AG04449 (cell line): ENCODE measurements at regions not wholly inside any gene's neighbourhood (a gene's known extent, or its start where the extent isn't known, plus 50 kb on each side); places are given as distances from the start of the nearest gene placed in this dataset.
"Not testable (repeated sequence)": the region's sequence is repeated elsewhere in the genome, so short reads cannot be mapped to it uniquely, and the experiment has no call there.

Experiments used
- CTCF ChIA-PET: fragments of 350-600 bp; formaldehyde crosslinking; extraction: SDS; loops from one replicate; lab custom pipeline; 2021; ENCODE audit warnings: antibody characterized with exemption; lab: Yijun Ruan, JAX
- POLR2A ChIA-PET: fragments of 400-600, 350-600 bp; formaldehyde crosslinking; extraction: SDS; loops from one replicate; lab custom pipeline; 2020; ENCODE audit warnings: antibody characterized with exemption, inconsistent platforms; lab: Yijun Ruan, JAX
- DNase-seq: peaks from one replicate; pipeline ENCODE4 v3.0.0-alpha.2; 2010; ENCODE audit warnings: low read depth, low spot score
- H3K4me3 ChIP-seq: 2 replicates; pipeline ENCODE4 v1.5.1; 2011; ENCODE audit warnings: low read depth, mild to moderate bottlenecking, control low read depth, low read length
- TF ChIP-seq, protein P1 (sequence below): IDR thresholded peaks from one replicate; pipeline ENCODE4 v1.5.1; 2011; ENCODE audit warnings: mild to moderate bottlenecking, moderate library complexity, low read length, control low read depth, inconsistent platforms; ENCODE audit not compliant: insufficient read depth; ENCODE audit errors: missing control alignments

DNA sequence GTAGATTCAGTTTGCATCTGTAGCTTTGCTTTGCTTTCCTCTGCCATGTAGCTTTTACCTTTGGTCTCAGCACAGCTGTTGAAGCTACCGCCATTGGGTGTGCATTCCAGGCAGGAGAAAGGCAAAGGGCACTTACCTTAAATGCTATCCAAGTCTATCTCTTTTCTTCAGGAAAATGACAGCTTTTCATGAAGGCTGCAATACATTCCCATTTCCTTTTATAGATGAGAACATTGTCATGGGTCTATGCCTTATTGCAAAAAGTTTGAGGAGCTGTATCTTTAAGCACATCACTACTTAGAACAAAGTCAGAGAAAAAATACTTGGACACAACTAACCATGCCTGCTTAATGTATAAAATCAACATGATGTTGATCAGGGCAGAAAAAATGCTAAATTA lies 266.8 kb downstream of the DOK5 start:
- POLR2A ChIA-PET: no interaction called here
- TF ChIP-seq, protein P1, sequence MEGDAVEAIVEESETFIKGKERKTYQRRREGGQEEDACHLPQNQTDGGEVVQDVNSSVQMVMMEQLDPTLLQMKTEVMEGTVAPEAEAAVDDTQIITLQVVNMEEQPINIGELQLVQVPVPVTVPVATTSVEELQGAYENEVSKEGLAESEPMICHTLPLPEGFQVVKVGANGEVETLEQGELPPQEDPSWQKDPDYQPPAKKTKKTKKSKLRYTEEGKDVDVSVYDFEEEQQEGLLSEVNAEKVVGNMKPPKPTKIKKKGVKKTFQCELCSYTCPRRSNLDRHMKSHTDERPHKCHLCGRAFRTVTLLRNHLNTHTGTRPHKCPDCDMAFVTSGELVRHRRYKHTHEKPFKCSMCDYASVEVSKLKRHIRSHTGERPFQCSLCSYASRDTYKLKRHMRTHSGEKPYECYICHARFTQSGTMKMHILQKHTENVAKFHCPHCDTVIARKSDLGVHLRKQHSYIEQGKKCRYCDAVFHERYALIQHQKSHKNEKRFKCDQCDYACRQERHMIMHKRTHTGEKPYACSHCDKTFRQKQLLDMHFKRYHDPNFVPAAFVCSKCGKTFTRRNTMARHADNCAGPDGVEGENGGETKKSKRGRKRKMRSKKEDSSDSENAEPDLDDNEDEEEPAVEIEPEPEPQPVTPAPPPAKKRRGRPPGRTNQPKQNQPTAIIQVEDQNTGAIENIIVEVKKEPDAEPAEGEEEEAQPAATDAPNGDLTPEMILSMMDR: no peak
- H3K4me3 ChIP-seq: no peak overlapping the region
- DNase-seq: no peak
- CTCF ChIA-PET: no interaction called here

DNA sequence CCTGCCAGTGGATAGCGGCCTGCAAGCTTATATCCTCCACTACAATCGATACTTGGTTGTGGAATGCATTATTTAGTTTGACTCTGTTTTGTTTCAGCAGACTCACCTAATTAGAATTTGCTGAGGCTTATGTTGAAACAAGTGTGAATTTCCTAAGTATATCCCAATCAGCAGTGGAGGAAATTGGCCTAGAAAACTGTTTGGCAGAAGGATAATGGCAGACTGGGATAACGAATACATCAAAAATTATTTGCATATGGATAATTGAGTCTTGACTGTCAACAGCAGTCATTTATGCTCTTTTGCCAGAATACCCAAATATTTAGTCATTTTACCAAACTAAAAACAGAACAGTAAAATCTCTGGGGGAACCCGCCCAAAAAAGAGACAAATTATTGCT lies 261.0 kb downstream of the DOK5 start:
- ChIA-PET CTCF (interaction anchor here (0.5 kb wide), 1 partner anchor 522 kb away, joined by 3 read pairs; no protein-coding TSS in a partner anchor), POLR2A (no interaction called here)
- TF ChIP-seq, protein P1: no peak
- DNase-seq: no peak
- H3K4me3 ChIP-seq: no peak overlapping the region

DNA sequence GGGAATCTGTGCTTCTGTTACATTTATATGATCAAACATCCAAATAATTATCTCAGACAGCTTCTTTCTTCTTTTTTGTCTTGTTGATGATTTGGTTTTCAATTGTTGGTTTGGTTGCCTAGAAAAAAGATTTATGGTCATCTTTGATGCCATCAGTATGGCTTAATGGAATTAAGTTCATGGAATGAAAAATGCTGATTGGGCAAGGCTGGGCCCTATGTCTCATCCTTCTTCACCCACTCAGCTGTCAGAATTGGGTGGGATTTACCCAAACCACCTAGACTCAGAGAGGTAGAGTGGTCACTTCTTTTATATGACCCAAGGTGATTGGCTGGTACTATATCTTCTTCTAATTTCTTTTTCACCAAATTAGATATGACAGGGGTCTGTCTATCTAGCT lies 258.3 kb downstream of the DOK5 start:
- no peak overlapping the region for H3K4me3 ChIP-seq
- ChIA-PET CTCF (no interaction called here), POLR2A (no interaction called here)
- no peak for DNase-seq
- TF ChIP-seq, protein P1: no peak

DNA sequence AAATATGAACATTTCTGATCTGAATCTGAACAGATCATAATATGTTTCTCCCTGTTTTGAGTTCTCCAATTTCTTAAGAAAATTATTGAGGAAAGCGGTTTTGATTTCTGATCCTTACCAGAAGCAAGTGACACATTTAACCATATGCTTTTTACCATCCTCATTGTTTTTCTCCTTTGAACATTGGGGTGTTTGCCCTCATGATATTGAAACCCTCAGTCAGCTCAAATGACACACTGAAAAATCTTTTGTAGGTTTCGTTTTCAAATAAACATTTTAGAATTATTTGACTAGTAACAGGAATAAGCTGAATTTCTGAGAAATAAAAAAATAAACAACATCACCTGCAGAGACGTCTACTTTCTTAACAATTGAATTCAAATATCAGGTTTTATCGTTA lies 252.1 kb downstream of the DOK5 start:
- ChIA-PET POLR2A (no interaction called here), CTCF (no interaction called here)
- TF ChIP-seq, protein P1: no peak
- H3K4me3 ChIP-seq: no peak overlapping the region
- DNase-seq: no peak

DNA sequence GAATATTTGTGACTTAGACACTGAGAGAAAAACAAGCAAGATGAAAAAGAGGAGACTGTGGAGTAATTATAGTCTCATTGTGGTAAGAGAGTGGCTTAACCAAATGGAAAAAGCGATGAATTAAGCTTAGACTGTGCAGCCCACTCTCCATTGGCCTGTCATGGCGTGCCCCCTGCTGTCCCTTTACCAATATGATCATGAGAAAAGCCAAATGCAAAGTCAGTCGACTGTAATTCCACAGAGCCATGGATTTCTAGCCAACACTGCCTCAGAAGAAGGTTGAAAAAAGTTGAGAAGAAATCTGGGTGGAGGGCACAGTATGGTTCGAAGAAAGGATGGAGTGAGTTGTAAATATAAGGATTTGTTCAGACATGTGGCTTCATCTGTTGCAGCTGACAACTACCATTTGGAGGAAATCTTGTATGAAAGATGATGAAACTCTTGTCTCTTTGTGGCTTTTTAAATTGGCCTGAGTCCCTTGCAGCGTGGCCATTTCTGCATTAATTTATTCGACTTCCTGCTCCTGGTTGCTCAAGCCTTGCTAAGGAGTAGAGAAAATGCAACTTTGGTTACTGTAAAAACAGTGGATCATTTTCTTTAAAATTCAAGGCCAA lies 251.4 kb downstream of the DOK5 start:
- H3K4me3 ChIP-seq: no peak overlapping the region
- DNase-seq: no peak
- ChIA-PET POLR2A (no interaction called here), CTCF (no interaction called here)
- TF ChIP-seq, protein P1: no peak

DNA sequence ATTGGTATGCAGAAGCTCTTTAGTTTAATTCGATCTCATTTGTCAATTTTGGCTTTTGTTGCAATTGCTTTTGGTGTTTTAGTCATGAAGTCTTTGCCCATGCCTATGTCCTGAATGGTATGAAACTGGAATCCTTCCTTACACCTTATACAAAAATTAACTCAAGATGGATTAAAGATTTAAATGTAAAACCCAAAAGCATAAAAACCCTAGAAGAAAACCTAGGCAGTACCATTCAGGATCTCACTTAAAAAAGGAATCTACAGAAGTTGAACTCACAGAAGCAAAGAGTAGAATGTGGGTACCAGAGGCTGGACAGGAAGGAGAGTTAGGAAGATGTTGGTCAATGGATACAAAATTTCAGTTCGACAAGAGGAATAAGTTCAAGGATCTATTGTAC lies 249.9 kb downstream of the DOK5 start:
- CTCF ChIA-PET: not testable (repeated sequence)

DNA sequence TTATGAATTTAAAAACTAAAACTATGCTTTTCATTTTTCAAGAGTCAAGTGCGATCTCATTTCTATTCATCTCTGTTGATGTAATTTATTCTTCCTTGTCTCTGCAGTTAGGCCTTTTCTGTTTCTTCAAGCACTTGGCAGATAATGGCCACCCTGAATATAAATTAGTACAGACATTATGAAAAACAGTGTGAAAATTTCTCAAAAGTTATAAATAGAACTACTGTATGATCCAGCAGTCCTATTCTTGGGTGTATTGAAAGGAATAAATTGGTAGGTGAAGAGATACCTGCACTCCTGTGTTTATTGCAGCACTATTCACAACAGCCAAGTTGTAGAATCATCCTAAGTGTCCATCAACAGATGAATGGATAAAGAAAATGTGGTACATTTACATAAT lies 248.3 kb downstream of the DOK5 start:
- ChIA-PET POLR2A (no interaction called here), CTCF (no interaction called here)
- TF ChIP-seq, protein P1: no peak
- DNase-seq: no peak
- H3K4me3 ChIP-seq: no peak overlapping the region

More for the DNA sequence above, 249.9 kb downstream of the DOK5 start:
- H3K4me3 ChIP-seq, DNase-seq, POLR2A ChIA-PET: not testable (repeated sequence)
